ENCODE measurements at regions not wholly inside any gene's neighbourhood (a gene's known extent, or its start where the extent isn't known, plus 50 kb on each side); places are given as distances from the start of the nearest gene placed in this dataset.

GRCh38 chr10:64130152-64130551, 609.0 kb downstream of the REEP3 start:
- H3K36me3 Mint-ChIP-seq (ENCODE audit: low read depth) = no peaks in the 10 kb centered on the region
- peaks cover 16% of the 10 kb centered on the region for H3K4me1 ChIP-seq (ENCODE audit: control insufficient read depth, insufficient read depth, low read length)
- WGBS, 2 experiments (ENCODE audit: insufficient coverage in 1 of 2, insufficient read length in 1 of 2) = 90 to 100% methylated on average over 1 of the region's 1 CpG

DNA sequence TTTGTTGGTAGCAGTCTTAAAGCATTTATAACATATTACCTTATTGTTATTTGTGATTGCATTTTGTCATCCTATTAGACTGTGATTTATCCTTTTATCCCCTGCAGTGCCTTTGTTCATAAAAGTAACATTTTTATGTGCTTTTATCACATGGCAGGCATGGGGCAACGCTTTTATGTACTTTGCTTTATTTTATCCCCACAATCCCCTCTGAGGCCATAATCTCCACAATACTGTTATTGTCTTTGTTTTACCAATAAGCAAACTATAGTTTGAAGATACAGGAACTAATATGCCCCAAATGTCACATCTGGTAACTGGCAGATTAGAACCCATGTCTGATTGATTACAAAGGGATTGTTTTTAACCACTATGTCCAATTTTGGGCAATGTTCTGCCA, 613.5 kb downstream of the REEP3 start:
- H3K9ac ChIP-seq (ENCODE audit: extremely low read depth, low read length, poor library complexity, severe bottlenecking) = no peak overlapping the region
- TF ChIP-seq, protein P1, sequence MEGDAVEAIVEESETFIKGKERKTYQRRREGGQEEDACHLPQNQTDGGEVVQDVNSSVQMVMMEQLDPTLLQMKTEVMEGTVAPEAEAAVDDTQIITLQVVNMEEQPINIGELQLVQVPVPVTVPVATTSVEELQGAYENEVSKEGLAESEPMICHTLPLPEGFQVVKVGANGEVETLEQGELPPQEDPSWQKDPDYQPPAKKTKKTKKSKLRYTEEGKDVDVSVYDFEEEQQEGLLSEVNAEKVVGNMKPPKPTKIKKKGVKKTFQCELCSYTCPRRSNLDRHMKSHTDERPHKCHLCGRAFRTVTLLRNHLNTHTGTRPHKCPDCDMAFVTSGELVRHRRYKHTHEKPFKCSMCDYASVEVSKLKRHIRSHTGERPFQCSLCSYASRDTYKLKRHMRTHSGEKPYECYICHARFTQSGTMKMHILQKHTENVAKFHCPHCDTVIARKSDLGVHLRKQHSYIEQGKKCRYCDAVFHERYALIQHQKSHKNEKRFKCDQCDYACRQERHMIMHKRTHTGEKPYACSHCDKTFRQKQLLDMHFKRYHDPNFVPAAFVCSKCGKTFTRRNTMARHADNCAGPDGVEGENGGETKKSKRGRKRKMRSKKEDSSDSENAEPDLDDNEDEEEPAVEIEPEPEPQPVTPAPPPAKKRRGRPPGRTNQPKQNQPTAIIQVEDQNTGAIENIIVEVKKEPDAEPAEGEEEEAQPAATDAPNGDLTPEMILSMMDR (conservative IDR thresholded peaks at IDR 0.05) = no peak
- H3K36me3 ChIP-seq (ENCODE audit: control insufficient read depth, insufficient read depth, low read length) = no peaks in the 10 kb centered on the region
- Mint-ChIP-seq H3K4me3 (no peak overlapping the region), H3K9me3 (no peaks in the 10 kb centered on the region), H3K36me3 (ENCODE audit: low read depth) (no peaks in the 10 kb centered on the region), H3K27ac (no peak overlapping the region), H3K27me3 (ENCODE audit: insufficient read depth) (no peaks in the 10 kb centered on the region), H3K4me1 (peaks cover 35% of the 10 kb centered on the region)
- H3K27me3 ChIP-seq (ENCODE audit: control insufficient read depth, insufficient read depth, low read length, poor library complexity, severe bottlenecking) = peaks cover 7% of the 10 kb centered on the region
- peaks cover 16% of the 10 kb centered on the region for H3K4me1 ChIP-seq (ENCODE audit: control insufficient read depth, insufficient read depth, low read length)
- no peak overlapping the region for H3K4me3 ChIP-seq (ENCODE audit: low read length)
- 71 to 100% methylated on average over 1 of the region's 1 CpG for WGBS, 2 experiments (ENCODE audit: insufficient coverage in 1 of 2, insufficient read length in 1 of 2)
- no peaks in the 10 kb centered on the region for H3K9me3 ChIP-seq (ENCODE audit: control insufficient read depth, low read length)
- no peak overlapping the region for H3K27ac ChIP-seq (ENCODE audit: low read depth, low read length)
- no peak for DNase-seq

More at GRCh38 chr10:64130152-64130551, 609.0 kb downstream of the REEP3 start:
- no peak overlapping the region for H3K4me3 ChIP-seq (ENCODE audit: low read length)
- no peak for DNase-seq
- H3K27me3 Mint-ChIP-seq (ENCODE audit: insufficient read depth) = no peaks in the 10 kb centered on the region
- H3K9me3 ChIP-seq (ENCODE audit: control insufficient read depth, low read length) = peaks cover 9% of the 10 kb centered on the region
- TF ChIP-seq, protein P1 (conservative IDR thresholded peaks at IDR 0.05) = peak; percentile 63
- no peaks in the 10 kb centered on the region for H3K36me3 ChIP-seq (ENCODE audit: control insufficient read depth, insufficient read depth, low read length)
- H3K9me3 Mint-ChIP-seq = peaks cover 4% of the 10 kb centered on the region
- H3K4me3 Mint-ChIP-seq = no peak overlapping the region
- no peaks in the 10 kb centered on the region for H3K27me3 ChIP-seq (ENCODE audit: control insufficient read depth, insufficient read depth, low read length, poor library complexity, severe bottlenecking)
- H3K9ac ChIP-seq (ENCODE audit: extremely low read depth, low read length, poor library complexity, severe bottlenecking) = no peak overlapping the region
- no peak overlapping the region for H3K27ac ChIP-seq (ENCODE audit: low read depth, low read length)
- peaks cover 35% of the 10 kb centered on the region for H3K4me1 Mint-ChIP-seq
- no peak overlapping the region for H3K27ac Mint-ChIP-seq

DNA sequence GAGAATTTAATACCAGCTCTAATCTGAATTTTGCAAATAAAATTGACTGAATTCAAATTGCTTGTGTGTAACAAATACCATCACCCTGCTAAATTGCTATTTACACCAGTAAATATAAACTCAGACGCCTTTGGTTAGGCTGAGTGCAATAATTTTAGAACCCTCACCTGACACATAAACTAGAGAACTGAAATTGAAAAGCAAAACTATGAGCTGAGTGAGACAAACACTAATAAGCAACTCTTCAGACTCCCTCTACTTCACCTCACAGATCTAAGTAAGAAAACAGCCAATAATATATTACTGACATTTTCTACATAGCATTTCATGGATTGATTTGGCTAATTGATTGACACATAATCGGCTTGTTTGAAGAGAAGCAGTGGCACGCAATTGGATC, 621.2 kb downstream of the REEP3 start:
- H3K27me3 Mint-ChIP-seq (ENCODE audit: insufficient read depth) = peaks cover 2% of the 10 kb centered on the region
- TF ChIP-seq, protein P1 (conservative IDR thresholded peaks at IDR 0.05) = no peak
- H3K9me3 Mint-ChIP-seq = no peaks in the 10 kb centered on the region
- H3K4me1 Mint-ChIP-seq = peaks cover 5% of the 10 kb centered on the region
- no peaks in the 10 kb centered on the region for H3K36me3 Mint-ChIP-seq (ENCODE audit: low read depth)
- H3K36me3 ChIP-seq (ENCODE audit: control insufficient read depth, insufficient read depth, low read length) = no peaks in the 10 kb centered on the region
- peaks cover 7% of the 10 kb centered on the region for H3K27me3 ChIP-seq (ENCODE audit: control insufficient read depth, insufficient read depth, low read length, poor library complexity, severe bottlenecking)
- no peaks in the 10 kb centered on the region for H3K4me1 ChIP-seq (ENCODE audit: control insufficient read depth, insufficient read depth, low read length)
- no peak overlapping the region for H3K27ac Mint-ChIP-seq
- WGBS, 2 experiments (ENCODE audit: insufficient coverage in 1 of 2, insufficient read length in 1 of 2) = 89 to 92% methylated on average over 2 to 3 of the region's 3 CpGs
- no peak overlapping the region for H3K4me3 ChIP-seq (ENCODE audit: low read length)
- H3K9me3 ChIP-seq (ENCODE audit: control insufficient read depth, low read length) = peaks cover 6% of the 10 kb centered on the region
- no peak overlapping the region for H3K27ac ChIP-seq (ENCODE audit: low read depth, low read length)
- no peak overlapping the region for H3K9ac ChIP-seq (ENCODE audit: extremely low read depth, low read length, poor library complexity, severe bottlenecking)
- H3K4me3 Mint-ChIP-seq = no peak overlapping the region
- no peak for DNase-seq
